DND-41 (cell line): ENCODE measurements at regions not wholly inside any gene's neighbourhood (a gene's known extent, or its start where the extent isn't known, plus 50 kb on each side); places are given as distances from the start of the nearest gene placed in this dataset.

ENCODE experiments used
- ATAC-seq: fragments of 200-7000 bp; cut with Tn5 transposase; 3 replicates; pipeline ENCODE4 v1.9.1; 2021; ENCODE audit warnings: low read depth; ENCODE audit not compliant: insufficient read depth
- DNase-seq: peaks from one replicate; pipeline ENCODE4 v3.0.0-alpha.2; 2020
- H2AFZ ChIP-seq: 2 replicates; pipeline ENCODE4 v1.6.0; 2012; ENCODE audit warnings: low read depth, low read length
- H3K27ac ChIP-seq: 2 replicates; pipeline ENCODE4 v1.5.1; 2012; ENCODE audit warnings: low read length, inconsistent platforms
- H3K27me3 ChIP-seq: fragments of 200-600 bp; sonication (generic); 2 replicates; pipeline ENCODE4 v1.6.0; 2012; ENCODE audit warnings: low read length, mild to moderate bottlenecking, inconsistent platforms; ENCODE audit not compliant: insufficient read depth, poor library complexity
- H3K36me3 ChIP-seq: 2 replicates; pipeline ENCODE4 v1.5.1; 2012; ENCODE audit warnings: low read length, inconsistent platforms; ENCODE audit not compliant: insufficient read depth
- H3K4me1 ChIP-seq: 2 replicates; pipeline ENCODE4 v1.5.1; 2012; ENCODE audit warnings: mild to moderate bottlenecking, low read length; ENCODE audit not compliant: insufficient read depth
- H3K4me2 ChIP-seq: 2 replicates; pipeline ENCODE4 v1.6.0; 2012; ENCODE audit warnings: mild to moderate bottlenecking, moderate library complexity, low read length, inconsistent platforms; ENCODE audit not compliant: insufficient read depth
- H3K4me3 ChIP-seq, 2 experiments: fragments of 200-600 bp in 1 of 2; shearing (Covaris generic) in 1 of 2; 2 replicates each; pipeline ENCODE4 v1.5.1; 2012 to 2016; ENCODE audit warnings: inconsistent platforms in 2 of 2, low read length in 2 of 2, mild to moderate bottlenecking in 2 of 2, low read depth in 1 of 2, moderate library complexity in 1 of 2
- H3K79me2 ChIP-seq: 2 replicates; pipeline ENCODE4 v1.6.0; 2012; ENCODE audit warnings: low read length, inconsistent platforms; ENCODE audit not compliant: insufficient read depth
- H3K9ac ChIP-seq: 2 replicates; pipeline ENCODE4 v1.6.0; 2012; ENCODE audit warnings: low read depth, mild to moderate bottlenecking, inconsistent platforms, low read length, moderate library complexity
- H3K9me3 ChIP-seq: 2 replicates; pipeline ENCODE4 v1.5.1; 2012; ENCODE audit warnings: low read length, moderate library complexity, mild to moderate bottlenecking, inconsistent platforms; ENCODE audit not compliant: insufficient read depth, severe bottlenecking
- H4K20me1 ChIP-seq: 2 replicates; pipeline ENCODE4 v1.6.0; 2012; ENCODE audit warnings: low read length; ENCODE audit not compliant: insufficient read depth
- EZH2 ChIP-seq: IDR thresholded peaks from 3 replicates; pipeline ENCODE4 v1.6.1; 2012; ENCODE audit warnings: borderline replicate concordance, low read depth, mild to moderate bottlenecking, moderate library complexity, low read length, inconsistent platforms; ENCODE audit not compliant: severe bottlenecking
- TF ChIP-seq, protein P1 (sequence below): IDR thresholded peaks from 2 replicates; pipeline ENCODE4 v1.5.1; 2012; ENCODE audit warnings: borderline replicate concordance, low read length, moderate library complexity, mild to moderate bottlenecking; ENCODE audit not compliant: poor library complexity, severe bottlenecking; ENCODE audit errors: extremely low read depth

DNA sequence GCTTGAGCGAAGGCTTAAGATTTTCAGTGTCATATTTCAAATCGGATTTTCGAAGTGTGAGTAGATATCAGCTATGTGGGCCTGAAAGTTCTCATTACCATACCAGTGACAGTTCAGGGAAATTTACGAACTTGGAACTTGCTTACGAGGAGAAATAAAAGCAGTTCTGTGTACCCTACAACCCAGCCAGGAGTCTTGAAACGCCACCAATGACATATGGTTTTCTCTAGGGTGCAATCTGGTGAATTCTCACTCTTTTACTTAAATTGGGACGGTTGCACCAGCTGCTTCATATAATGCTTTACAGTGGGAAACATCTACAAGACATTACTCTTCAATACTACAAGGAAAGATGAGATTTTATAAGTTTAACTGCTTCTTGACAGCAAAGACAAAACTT is 253.6 kb upstream of the FOXK1 start:
- DNase-seq (no peak), ATAC-seq (no peak)
- H3K9ac ChIP-seq: no peak overlapping the region
- H2AFZ ChIP-seq: no peak overlapping the region
- no peaks in the 10 kb centered on the region for H3K4me1 ChIP-seq
- no peaks in the 10 kb centered on the region for H3K36me3 ChIP-seq
- H3K79me2 ChIP-seq: no peaks in the 10 kb centered on the region
- no peaks in the 10 kb centered on the region for H4K20me1 ChIP-seq
- no peak overlapping the region for H3K27ac ChIP-seq
- no peaks in the 10 kb centered on the region for H3K27me3 ChIP-seq
- TF ChIP-seq EZH2: no peak
- TF ChIP-seq, protein P1, sequence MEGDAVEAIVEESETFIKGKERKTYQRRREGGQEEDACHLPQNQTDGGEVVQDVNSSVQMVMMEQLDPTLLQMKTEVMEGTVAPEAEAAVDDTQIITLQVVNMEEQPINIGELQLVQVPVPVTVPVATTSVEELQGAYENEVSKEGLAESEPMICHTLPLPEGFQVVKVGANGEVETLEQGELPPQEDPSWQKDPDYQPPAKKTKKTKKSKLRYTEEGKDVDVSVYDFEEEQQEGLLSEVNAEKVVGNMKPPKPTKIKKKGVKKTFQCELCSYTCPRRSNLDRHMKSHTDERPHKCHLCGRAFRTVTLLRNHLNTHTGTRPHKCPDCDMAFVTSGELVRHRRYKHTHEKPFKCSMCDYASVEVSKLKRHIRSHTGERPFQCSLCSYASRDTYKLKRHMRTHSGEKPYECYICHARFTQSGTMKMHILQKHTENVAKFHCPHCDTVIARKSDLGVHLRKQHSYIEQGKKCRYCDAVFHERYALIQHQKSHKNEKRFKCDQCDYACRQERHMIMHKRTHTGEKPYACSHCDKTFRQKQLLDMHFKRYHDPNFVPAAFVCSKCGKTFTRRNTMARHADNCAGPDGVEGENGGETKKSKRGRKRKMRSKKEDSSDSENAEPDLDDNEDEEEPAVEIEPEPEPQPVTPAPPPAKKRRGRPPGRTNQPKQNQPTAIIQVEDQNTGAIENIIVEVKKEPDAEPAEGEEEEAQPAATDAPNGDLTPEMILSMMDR: no peak
- H3K4me3 ChIP-seq: no peak overlapping the region
- no peak overlapping the region for H3K4me2 ChIP-seq
- peaks cover 9% of the 10 kb centered on the region for H3K9me3 ChIP-seq

GRCh38 chr7:4430227-4430626 is 251.9 kb upstream of the FOXK1 start:
- ATAC-seq: no peak
- H3K27me3 ChIP-seq: peaks cover 2% of the 10 kb centered on the region
- TF ChIP-seq, protein P1: no peak
- no peak for TF ChIP-seq EZH2
- no peaks in the 10 kb centered on the region for H3K36me3 ChIP-seq
- H3K27ac ChIP-seq: no peak overlapping the region
- no peak for DNase-seq
- no peak overlapping the region for H2AFZ ChIP-seq
- no peak overlapping the region for H3K4me3 ChIP-seq
- H3K79me2 ChIP-seq: no peaks in the 10 kb centered on the region
- H3K4me1 ChIP-seq: no peaks in the 10 kb centered on the region
- H3K9me3 ChIP-seq: peaks cover 9% of the 10 kb centered on the region
- no peaks in the 10 kb centered on the region for H4K20me1 ChIP-seq
- H3K4me2 ChIP-seq: no peak overlapping the region
- H3K9ac ChIP-seq: no peak overlapping the region

DNA sequence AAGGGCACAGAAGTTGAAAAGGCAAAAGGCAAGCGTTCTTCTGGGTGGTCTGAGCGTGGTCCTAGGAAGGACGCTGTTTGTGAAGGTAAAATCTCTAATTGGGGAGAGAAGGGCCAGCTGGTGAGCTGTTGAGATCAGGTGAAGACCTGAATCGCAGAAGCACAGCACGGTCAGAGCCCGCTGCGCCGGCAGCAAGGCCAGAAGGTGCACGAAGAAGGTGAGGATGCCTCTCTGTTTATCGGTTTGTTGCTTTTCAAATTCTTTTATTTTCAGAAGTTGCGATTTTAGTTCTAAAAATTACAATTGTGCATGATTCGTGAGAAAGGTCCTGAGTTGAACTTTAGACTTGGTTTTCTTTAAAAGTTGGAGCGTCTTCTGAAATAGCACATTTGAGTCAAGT is 247.8 kb upstream of the FOXK1 start:
- Histone ChIP-seq H3K79me2 (no peaks in the 10 kb centered on the region), H3K9ac (no peak overlapping the region), H4K20me1 (no peaks in the 10 kb centered on the region), H3K4me3 (no peak overlapping the region), H3K4me1 (no peaks in the 10 kb centered on the region), H2AFZ (no peak overlapping the region), H3K27ac (no peak overlapping the region), H3K9me3 (peaks cover 9% of the 10 kb centered on the region), H3K27me3 (peaks cover 8% of the 10 kb centered on the region), H3K4me2 (no peak overlapping the region), H3K36me3 (no peaks in the 10 kb centered on the region)
- DNase-seq (no peak), ATAC-seq (no peak)
- TF ChIP-seq, protein P1: no peak
- TF ChIP-seq EZH2: no peak

GRCh38 chr7:4436361-4436895 is 245.7 kb upstream of the FOXK1 start:
- no peaks in the 10 kb centered on the region for H4K20me1 ChIP-seq
- no peak overlapping the region for H3K27ac ChIP-seq
- no peak overlapping the region for H3K4me2 ChIP-seq
- no peaks in the 10 kb centered on the region for H3K36me3 ChIP-seq
- no peaks in the 10 kb centered on the region for H3K9me3 ChIP-seq
- H3K27me3 ChIP-seq: peaks cover 8% of the 10 kb centered on the region
- H3K9ac ChIP-seq: no peak overlapping the region
- no peak overlapping the region for H3K4me3 ChIP-seq
- H3K79me2 ChIP-seq: no peaks in the 10 kb centered on the region
- ATAC-seq (no peak), DNase-seq (no peak)
- TF ChIP-seq, protein P1: no peak
- no peak for TF ChIP-seq EZH2
- no peaks in the 10 kb centered on the region for H3K4me1 ChIP-seq
- H2AFZ ChIP-seq: no peak overlapping the region
